WERI-Rb-1 (cell line): ENCODE measurements at regions not wholly inside any gene's neighbourhood (a gene's known extent, or its start where the extent isn't known, plus 50 kb on each side); places are given as distances from the start of the nearest gene placed in this dataset.

ENCODE experiments used
- DNase-seq: peaks from one replicate; pipeline ENCODE4 v3.0.0-alpha.2; 2020
- H3K27ac ChIP-seq: fragments of 250-450 bp; sonication (Bioruptor Pico); 2 replicates; pipeline ENCODE4 v1.5.1; 2020; ENCODE audit warnings: mild to moderate bottlenecking, moderate library complexity
- H3K27me3 ChIP-seq: fragments of 250-450 bp; sonication (Bioruptor Pico); 2 replicates; pipeline ENCODE4 v1.5.1; 2021; ENCODE audit warnings: mild to moderate bottlenecking, low read depth, moderate library complexity; ENCODE audit not compliant: insufficient read depth, severe bottlenecking
- H3K36me3 ChIP-seq: fragments of 250-450 bp; sonication (Bioruptor Pico); 2 replicates; pipeline ENCODE4 v1.5.1; 2020; ENCODE audit warnings: mild to moderate bottlenecking, moderate library complexity
- H3K4me3 ChIP-seq: 2 replicates; pipeline ENCODE4 v1.5.1; 2011; ENCODE audit warnings: low read depth, mild to moderate bottlenecking, control low read depth, low read length
- H3K9me3 ChIP-seq: fragments of 250-450 bp; sonication (Bioruptor Pico); 2 replicates; pipeline ENCODE4 v1.5.1; 2021; ENCODE audit warnings: mild to moderate bottlenecking, moderate library complexity; ENCODE audit not compliant: severe bottlenecking
- CTCF ChIP-seq: IDR thresholded peaks from 2 replicates; pipeline ENCODE4 v1.5.1; 2011; ENCODE audit warnings: low read depth, mild to moderate bottlenecking, control low read depth, inconsistent platforms, low read length

GRCh38 chr12:124195567-124195942 is 99.3 kb upstream of the RFLNA start:
- H3K27me3 ChIP-seq: no peaks in the 10 kb centered on the region
- H3K9me3 ChIP-seq: peaks cover 21% of the 10 kb centered on the region
- DNase-seq: no peak
- no peak overlapping the region for H3K4me3 ChIP-seq
- no peak for TF ChIP-seq CTCF
- H3K27ac ChIP-seq: peak overlapping the region; percentile 30; the same call in 1 of the 2 replicates
- no peaks in the 10 kb centered on the region for H3K36me3 ChIP-seq

- Histone ChIP-seq H3K36me3 (no peaks in the 10 kb centered on the region), H3K27me3 (no peaks in the 10 kb centered on the region), H3K4me3 (no peak overlapping the region), H3K9me3 (peaks cover 27% of the 10 kb centered on the region), H3K27ac (no peak overlapping the region)
- DNase-seq: no peak
- TF ChIP-seq CTCF: no peak
Observed at GRCh38 chr12:124196236-124196635, 98.7 kb upstream of the RFLNA start.

GRCh38 chr12:124201248-124201647 is 93.6 kb upstream of the RFLNA start:
- no peak overlapping the region for H3K4me3 ChIP-seq
- H3K9me3 ChIP-seq: peaks cover 14% of the 10 kb centered on the region
- no peak overlapping the region for H3K27ac ChIP-seq
- no peak for TF ChIP-seq CTCF
- no peak for DNase-seq
- H3K27me3 ChIP-seq: no peaks in the 10 kb centered on the region
- H3K36me3 ChIP-seq: no peaks in the 10 kb centered on the region

- peaks cover 10% of the 10 kb centered on the region for H3K9me3 ChIP-seq
- no peak overlapping the region for H3K27ac ChIP-seq
- no peak for DNase-seq
- no peak overlapping the region for H3K4me3 ChIP-seq
- no peaks in the 10 kb centered on the region for H3K27me3 ChIP-seq
- TF ChIP-seq CTCF: no peak
- H3K36me3 ChIP-seq: no peaks in the 10 kb centered on the region
Observed at GRCh38 chr12:124203176-124203575, 91.7 kb upstream of the RFLNA start.

- DNase-seq: no peak
- H3K27ac ChIP-seq: no peak overlapping the region
- H3K9me3 ChIP-seq: peaks cover 10% of the 10 kb centered on the region
- H3K36me3 ChIP-seq: no peaks in the 10 kb centered on the region
- no peaks in the 10 kb centered on the region for H3K27me3 ChIP-seq
- no peak overlapping the region for H3K4me3 ChIP-seq
- no peak for TF ChIP-seq CTCF
Observed at GRCh38 chr12:124205405-124205804, 89.5 kb upstream of the RFLNA start.

GRCh38 chr12:124207049-124207448 is 87.8 kb upstream of the RFLNA start:
- H3K27ac ChIP-seq: no peak overlapping the region
- H3K9me3 ChIP-seq: peaks cover 7% of the 10 kb centered on the region
- H3K27me3 ChIP-seq: no peaks in the 10 kb centered on the region
- DNase-seq: peak; percentile 21
- H3K36me3 ChIP-seq: no peaks in the 10 kb centered on the region
- H3K4me3 ChIP-seq: no peak overlapping the region
- no peak for TF ChIP-seq CTCF
